ENCODE measurements at regions not wholly inside any gene's neighbourhood (a gene's known extent, or its start where the extent isn't known, plus 50 kb on each side); places are given as distances from the start of the nearest gene placed in this dataset.

DNA sequence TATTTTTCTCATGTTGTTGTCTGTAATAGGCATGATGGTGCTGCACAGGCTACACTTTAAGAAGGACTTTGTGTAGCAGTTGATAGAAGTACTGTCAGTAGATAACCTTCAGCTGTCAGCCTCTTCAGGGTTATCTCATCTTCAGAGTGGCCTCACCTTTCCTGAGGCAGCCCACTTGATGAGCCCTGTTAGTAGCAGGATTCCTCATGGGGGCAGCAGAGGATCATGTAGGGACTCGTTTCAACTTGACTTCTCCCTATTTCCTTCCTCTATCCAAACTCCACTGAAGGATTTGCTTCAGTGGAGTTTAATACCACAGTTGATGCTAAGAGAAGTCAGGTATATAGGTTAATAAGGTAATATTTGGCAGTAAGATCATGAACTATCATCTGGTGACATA is 530.3 kb upstream of the FSIP2 start:
- TF ChIP-seq, protein P1, sequence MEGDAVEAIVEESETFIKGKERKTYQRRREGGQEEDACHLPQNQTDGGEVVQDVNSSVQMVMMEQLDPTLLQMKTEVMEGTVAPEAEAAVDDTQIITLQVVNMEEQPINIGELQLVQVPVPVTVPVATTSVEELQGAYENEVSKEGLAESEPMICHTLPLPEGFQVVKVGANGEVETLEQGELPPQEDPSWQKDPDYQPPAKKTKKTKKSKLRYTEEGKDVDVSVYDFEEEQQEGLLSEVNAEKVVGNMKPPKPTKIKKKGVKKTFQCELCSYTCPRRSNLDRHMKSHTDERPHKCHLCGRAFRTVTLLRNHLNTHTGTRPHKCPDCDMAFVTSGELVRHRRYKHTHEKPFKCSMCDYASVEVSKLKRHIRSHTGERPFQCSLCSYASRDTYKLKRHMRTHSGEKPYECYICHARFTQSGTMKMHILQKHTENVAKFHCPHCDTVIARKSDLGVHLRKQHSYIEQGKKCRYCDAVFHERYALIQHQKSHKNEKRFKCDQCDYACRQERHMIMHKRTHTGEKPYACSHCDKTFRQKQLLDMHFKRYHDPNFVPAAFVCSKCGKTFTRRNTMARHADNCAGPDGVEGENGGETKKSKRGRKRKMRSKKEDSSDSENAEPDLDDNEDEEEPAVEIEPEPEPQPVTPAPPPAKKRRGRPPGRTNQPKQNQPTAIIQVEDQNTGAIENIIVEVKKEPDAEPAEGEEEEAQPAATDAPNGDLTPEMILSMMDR (IDR thresholded peaks at IDR 0.05; ENCODE audit: unreplicated experiment), result peak; percentile 60
- Mint-ChIP-seq H3K27me3 (ENCODE audit: unreplicated experiment) (no peaks in the 10 kb centered on the region), H3K4me3 (ENCODE audit: low read depth, unreplicated experiment) (no peak overlapping the region), H3K36me3 (ENCODE audit: insufficient read depth, unreplicated experiment) (no peaks in the 10 kb centered on the region), H3K27ac (ENCODE audit: unreplicated experiment) (no peak overlapping the region), H3K4me1 (ENCODE audit: low read depth, unreplicated experiment) (peaks cover 9% of the 10 kb centered on the region), H3K9me3 (ENCODE audit: low read depth, unreplicated experiment) (peaks cover 3% of the 10 kb centered on the region)
- intact Hi-C loops (cut with micrococcal nuclease; ENCODE audit: unreplicated experiment), result loop anchor here (1.0 to 10.0 kb wide), 5 partner anchors 72 to 1251 kb away; partner anchors contain the start of gene FSIP2
- peak; percentile 73 for DNase-seq
- CTCF ChIA-PET, result interaction anchor here (1.7 to 2.3 kb wide), 2 partner anchors 71 to 530 kb away, joined by 6 to 10 read pairs; partner anchors contain the start of gene FSIP2
- BruUV-seq (replicated peaks), result no TSS peak

DNA sequence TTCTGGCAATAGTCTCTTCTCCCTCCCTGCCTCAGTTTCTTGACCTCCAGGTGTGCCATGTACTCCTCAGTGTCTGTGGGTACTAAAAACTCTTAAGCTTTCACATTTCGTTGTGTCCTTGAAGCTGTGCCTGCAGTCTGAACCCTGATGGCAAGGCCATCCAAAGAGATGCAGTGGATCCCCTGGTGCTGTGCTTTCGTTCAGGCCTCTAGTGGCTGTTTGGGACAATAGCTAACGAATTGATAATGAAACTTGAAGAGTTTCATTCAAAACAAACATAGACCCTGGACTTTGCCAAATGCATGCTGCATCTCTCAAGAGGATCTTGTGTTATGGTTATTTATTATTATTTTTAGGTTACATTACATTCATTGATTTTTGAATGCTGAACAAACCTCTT is 523.1 kb upstream of the FSIP2 start:
- H3K36me3 Mint-ChIP-seq (ENCODE audit: insufficient read depth, unreplicated experiment), result no peaks in the 10 kb centered on the region
- BruUV-seq (replicated peaks), result no TSS peak
- no peaks in the 10 kb centered on the region for H3K27me3 Mint-ChIP-seq (ENCODE audit: unreplicated experiment)
- DNase-seq, result no peak
- no peak overlapping the region for H3K4me3 Mint-ChIP-seq (ENCODE audit: low read depth, unreplicated experiment)
- H3K4me1 Mint-ChIP-seq (ENCODE audit: low read depth, unreplicated experiment), result peaks cover 4% of the 10 kb centered on the region
- CTCF ChIA-PET, result no interaction called here
- peaks cover 3% of the 10 kb centered on the region for H3K9me3 Mint-ChIP-seq (ENCODE audit: low read depth, unreplicated experiment)
- intact Hi-C loops (cut with micrococcal nuclease; ENCODE audit: unreplicated experiment), result no loop called here
- no peak overlapping the region for H3K27ac Mint-ChIP-seq (ENCODE audit: unreplicated experiment)
- TF ChIP-seq, protein P1 (IDR thresholded peaks at IDR 0.05; ENCODE audit: unreplicated experiment), result no peak

DNA sequence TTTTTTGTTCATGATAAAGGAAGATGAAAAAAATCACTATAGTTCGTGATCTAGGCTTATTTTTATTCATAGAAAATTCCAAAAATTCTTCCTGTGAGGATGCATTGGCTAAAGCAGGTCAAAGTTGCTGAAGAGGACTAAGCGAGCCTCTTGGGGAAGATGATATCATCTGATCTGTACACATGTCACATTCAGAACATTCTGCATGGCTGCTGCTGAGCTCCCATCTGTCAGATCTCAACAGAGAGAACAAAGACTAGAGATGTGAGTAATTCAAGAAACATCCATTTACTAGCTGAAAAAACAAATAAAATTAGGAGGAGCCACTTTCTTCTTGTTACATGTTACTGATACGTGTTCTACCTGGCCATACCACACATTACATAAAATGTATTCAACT is 518.6 kb upstream of the FSIP2 start:
- Mint-ChIP-seq H3K9me3 (ENCODE audit: low read depth, unreplicated experiment) (peaks cover 3% of the 10 kb centered on the region), H3K27ac (ENCODE audit: unreplicated experiment) (no peak overlapping the region), H3K4me3 (ENCODE audit: low read depth, unreplicated experiment) (no peak overlapping the region), H3K4me1 (ENCODE audit: low read depth, unreplicated experiment) (no peaks in the 10 kb centered on the region), H3K27me3 (ENCODE audit: unreplicated experiment) (no peaks in the 10 kb centered on the region), H3K36me3 (ENCODE audit: insufficient read depth, unreplicated experiment) (no peaks in the 10 kb centered on the region)
- CTCF ChIA-PET, result no interaction called here
- intact Hi-C loops (cut with micrococcal nuclease; ENCODE audit: unreplicated experiment), result no loop called here
- no peak for DNase-seq
- TF ChIP-seq, protein P1 (IDR thresholded peaks at IDR 0.05; ENCODE audit: unreplicated experiment), result no peak
- no TSS peak for BruUV-seq (replicated peaks)

DNA sequence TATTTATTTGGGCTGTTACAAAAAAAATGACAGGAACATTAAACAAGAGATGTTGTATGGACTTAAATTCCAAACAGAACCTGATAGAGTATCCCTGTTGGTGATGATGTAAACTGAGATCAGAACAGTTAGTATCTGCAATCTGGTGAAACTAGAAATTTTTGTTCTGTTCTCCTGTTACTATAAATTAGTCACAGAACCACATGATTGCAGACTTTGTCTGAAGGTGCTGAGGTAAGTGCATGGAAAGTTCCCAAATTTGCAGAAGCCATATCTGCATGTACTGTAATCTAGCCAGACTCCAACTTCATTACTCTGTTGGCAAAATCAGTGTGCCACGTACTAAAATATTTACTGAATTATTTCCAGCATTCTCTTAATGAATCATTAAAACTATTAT is 516.3 kb upstream of the FSIP2 start:
- TF ChIP-seq, protein P1 (IDR thresholded peaks at IDR 0.05; ENCODE audit: unreplicated experiment), result no peak
- H3K36me3 Mint-ChIP-seq (ENCODE audit: insufficient read depth, unreplicated experiment), result no peaks in the 10 kb centered on the region
- no peak overlapping the region for H3K27ac Mint-ChIP-seq (ENCODE audit: unreplicated experiment)
- BruUV-seq (replicated peaks), result no TSS peak
- DNase-seq, result no peak
- no peak overlapping the region for H3K4me3 Mint-ChIP-seq (ENCODE audit: low read depth, unreplicated experiment)
- CTCF ChIA-PET, result no interaction called here
- intact Hi-C loops (cut with micrococcal nuclease; ENCODE audit: unreplicated experiment), result no loop called here
- H3K9me3 Mint-ChIP-seq (ENCODE audit: low read depth, unreplicated experiment), result no peaks in the 10 kb centered on the region
- H3K27me3 Mint-ChIP-seq (ENCODE audit: unreplicated experiment), result no peaks in the 10 kb centered on the region
- no peaks in the 10 kb centered on the region for H3K4me1 Mint-ChIP-seq (ENCODE audit: low read depth, unreplicated experiment)
